Endothelial cell of umbilical vein (primary cell): ENCODE measurements at regions not wholly inside any gene's neighbourhood (a gene's known extent, or its start where the extent isn't known, plus 50 kb on each side); places are given as distances from the start of the nearest gene placed in this dataset.

ENCODE experiments used
- BruUV-seq: library from RNA; stranded (reverse); fragments of 400-500 nt; replicated peaks from 2 replicates; lab custom pipeline; 2021; lab: Mats Ljungman, UMichigan
- CTCF ChIA-PET: fragments of 300-600, 350-600 bp; sonication (Branson Sonifier 250); formaldehyde crosslinking; loops from one replicate; lab custom pipeline; 2021; ENCODE audit warnings: antibody characterized with exemption, inconsistent platforms; lab: Charles Lee
- POLR2A ChIA-PET: fragments of 300-600, 350-600 bp; sonication (Branson Sonifier 250); formaldehyde crosslinking; loops from one replicate; lab custom pipeline; 2021; ENCODE audit warnings: antibody characterized with exemption, inconsistent platforms; lab: Charles Lee
- DNase-seq: peaks from one replicate; pipeline ENCODE4 v3.0.0-alpha.2; 2011; ENCODE audit warnings: low read depth, low spot score
- FAIRE-seq: peaks from 2 replicates; lab custom pipeline; 2011; peaks lifted over from hg19 to GRCh38; lab: Jason Lieb, UNC
- H2AFZ ChIP-seq: 2 replicates; pipeline ENCODE4 v1.6.0; 2012; ENCODE audit warnings: low read depth, low read length, control low read depth, inconsistent platforms
- H3K27ac ChIP-seq: 2 replicates; pipeline ENCODE4 v1.5.1; 2011; ENCODE audit warnings: low read depth, mild to moderate bottlenecking, control low read depth, low read length, moderate library complexity; ENCODE audit not compliant: insufficient read depth
- H3K27me3 ChIP-seq, 2 experiments: 2 replicates each; pipeline versions ENCODE4 v1.6.0 to v1.6.1; 2011; ENCODE audit warnings: low read length in 2 of 2, mixed read lengths in 1 of 2; ENCODE audit not compliant: control insufficient read depth in 2 of 2, insufficient read depth in 2 of 2
- H3K36me3 ChIP-seq, 2 experiments: 2 replicates in 1 of 2; 3 replicates in 1 of 2; pipeline ENCODE4 v1.5.1; 2011; ENCODE audit warnings: low read length in 2 of 2, mild to moderate bottlenecking in 1 of 2, moderate library complexity in 1 of 2; ENCODE audit not compliant: control insufficient read depth in 2 of 2, insufficient read depth in 2 of 2; ENCODE audit errors: extremely low read depth in 1 of 2
- H3K4me1 ChIP-seq: 3 replicates; pipeline ENCODE4 v1.5.1; 2011; ENCODE audit warnings: mild to moderate bottlenecking, low read length; ENCODE audit not compliant: control insufficient read depth, insufficient read depth; ENCODE audit errors: extremely low read depth
- H3K4me2 ChIP-seq: 2 replicates; pipeline ENCODE4 v1.6.1; 2011; ENCODE audit warnings: low read length, control low read depth, mixed read lengths; ENCODE audit not compliant: insufficient read depth
- H3K4me3 ChIP-seq, 3 experiments: fragments of 200-600 bp in 1 of 3; sonication (generic), shearing (Covaris generic) in 1 of 3; replicated peaks in 1 of 3; 2 replicates each; pipeline ENCODE4 v1.5.1; 2011 to 2016; ENCODE audit warnings: control low read depth in 3 of 3, low read length in 3 of 3, mild to moderate bottlenecking in 2 of 3, inconsistent platforms in 1 of 3, low read depth in 1 of 3, moderate library complexity in 1 of 3; ENCODE audit not compliant: insufficient read depth in 1 of 3
- H3K79me2 ChIP-seq: 2 replicates; pipeline ENCODE4 v1.6.0; 2012; ENCODE audit warnings: low read length, inconsistent platforms; ENCODE audit not compliant: control insufficient read depth, insufficient read depth
- H3K9ac ChIP-seq: replicated peaks from 2 replicates; pipeline ENCODE3; 2011; ENCODE audit warnings: low read length, control low read depth; ENCODE audit not compliant: insufficient read depth; ENCODE audit errors: extremely low read depth
- H3K9me1 ChIP-seq: replicated peaks from 3 replicates; pipeline ENCODE4 v1.6.0; 2011; ENCODE audit warnings: mild to moderate bottlenecking, low read length; ENCODE audit not compliant: control insufficient read depth, insufficient read depth; ENCODE audit errors: extremely low read depth
- H3K9me3 ChIP-seq: replicated peaks from 2 replicates; pipeline ENCODE4 v1.5.1; 2012; ENCODE audit warnings: low read length, inconsistent platforms; ENCODE audit not compliant: control insufficient read depth, insufficient read depth
- H4K20me1 ChIP-seq: replicated peaks from 2 replicates; pipeline ENCODE3; 2011; ENCODE audit warnings: mild to moderate bottlenecking, low read length; ENCODE audit not compliant: control insufficient read depth, insufficient read depth; ENCODE audit errors: extremely low read depth
- CTCF ChIP-seq, 2 donors: IDR thresholded peaks; 1 replicate in 1 of 2; 2 replicates in 1 of 2; pipeline ENCODE4 v1.5.1; 2011; ENCODE audit warnings: low read length in 2 of 2, mild to moderate bottlenecking in 2 of 2, moderate library complexity in 2 of 2, control low read depth in 1 of 2, inconsistent platforms in 1 of 2, low read depth in 1 of 2; ENCODE audit not compliant: insufficient read depth in 1 of 2; ENCODE audit errors: extremely low read depth in 1 of 2
- EZH2 ChIP-seq: IDR thresholded peaks from 2 replicates; pipeline ENCODE4 v1.6.1; 2012; ENCODE audit warnings: borderline replicate concordance, low read depth, mild to moderate bottlenecking, moderate library complexity, low read length, inconsistent platforms; ENCODE audit not compliant: severe bottlenecking
- FOS ChIP-seq: IDR thresholded peaks from 2 replicates; pipeline ENCODE4 v1.6.1; 2011; ENCODE audit warnings: mild to moderate bottlenecking, low read length, moderate library complexity, borderline replicate concordance; ENCODE audit not compliant: insufficient read depth
- GATA2 ChIP-seq: IDR thresholded peaks from 2 replicates; pipeline ENCODE4 v1.7.0; 2011; ENCODE audit warnings: low read depth, mild to moderate bottlenecking, moderate library complexity, mixed read lengths, low read length; ENCODE audit not compliant: insufficient read length, insufficient read depth
- JUN ChIP-seq: IDR thresholded peaks from 2 replicates; pipeline ENCODE4 v1.6.1; 2011; ENCODE audit warnings: borderline replicate concordance, low read depth; ENCODE audit not compliant: insufficient read length, insufficient read depth
- MAX ChIP-seq: IDR thresholded peaks from 2 replicates; pipeline ENCODE4 v1.6.1; 2011; ENCODE audit not compliant: insufficient read depth, insufficient read length
- MYC ChIP-seq: IDR thresholded peaks from one replicate; pipeline ENCODE4 v1.6.1; 2011; ENCODE audit warnings: mild to moderate bottlenecking, low read depth, low read length
- POLR2A ChIP-seq: IDR thresholded peaks from 2 replicates; pipeline ENCODE4 v1.6.1; 2012; ENCODE audit warnings: low read depth, mild to moderate bottlenecking, control low read depth, low read length
- POLR2AphosphoS5 ChIP-seq: IDR thresholded peaks from 2 replicates; pipeline ENCODE4 v1.6.1; 2012; ENCODE audit warnings: low read depth, mild to moderate bottlenecking, control low read depth, low read length, moderate library complexity; ENCODE audit not compliant: insufficient read depth
- dilution Hi-C: fragments of 300-500 bp; cut with MboI; formaldehyde crosslinking; loops from one replicate; pipeline ENCODE4 v1.15.0; 2019; ENCODE audit warnings: low sequenced_read_pairs; ENCODE audit not compliant: extremely low pct_ligation_motif_present
- intact Hi-C: fragments of 100-400 bp; cut with micrococcal nuclease; formaldehyde crosslinking; loops from one replicate; pipeline ENCODE4 v1.10.0; 2022

GRCh38 chr4:14386196-14386595 lies 616.1 kb upstream of the CPEB2 start:
- no peaks in the 10 kb centered on the region for H3K36me3 ChIP-seq
- H3K27ac ChIP-seq, result no peak overlapping the region
- dilution Hi-C loops (no loop called here), intact Hi-C loops (no loop called here)
- FAIRE-seq, result no peak
- H3K79me2 ChIP-seq, result no peaks in the 10 kb centered on the region
- H3K4me1 ChIP-seq, result no peaks in the 10 kb centered on the region
- no peaks in the 10 kb centered on the region for H3K9me1 ChIP-seq
- no peak overlapping the region for H2AFZ ChIP-seq
- CTCF ChIA-PET, result interaction anchor here (0.6 kb wide), 1 partner anchor 52 kb away, joined by 4 read pairs; no protein-coding TSS in a partner anchor
- H4K20me1 ChIP-seq, result no peaks in the 10 kb centered on the region
- no peaks in the 10 kb centered on the region for H3K9me3 ChIP-seq
- POLR2A ChIA-PET, result no interaction called here
- no TSS peak for BruUV-seq
- TF ChIP-seq JUN (no peak), EZH2 (no peak), GATA2 (no peak), MYC (no peak), POLR2A (no peak), CTCF (IDR thresholded peaks at IDR 0.05; ENCODE audit: extremely low read depth in 1 of 2, insufficient read depth in 1 of 2, low read depth in 1 of 2, low read length in 2 of 2) (no peak), MAX (no peak), FOS (no peak), POLR2AphosphoS5 (no peak)
- no peak for DNase-seq
- no peak overlapping the region for H3K4me3 ChIP-seq
- no peaks in the 10 kb centered on the region for H3K27me3 ChIP-seq
- no peak overlapping the region for H3K4me2 ChIP-seq
- H3K9ac ChIP-seq, result no peak overlapping the region
